ENCODE measurements at regions not wholly inside any gene's neighbourhood (a gene's known extent, or its start where the extent isn't known, plus 50 kb on each side); places are given as distances from the start of the nearest gene placed in this dataset.

DNA sequence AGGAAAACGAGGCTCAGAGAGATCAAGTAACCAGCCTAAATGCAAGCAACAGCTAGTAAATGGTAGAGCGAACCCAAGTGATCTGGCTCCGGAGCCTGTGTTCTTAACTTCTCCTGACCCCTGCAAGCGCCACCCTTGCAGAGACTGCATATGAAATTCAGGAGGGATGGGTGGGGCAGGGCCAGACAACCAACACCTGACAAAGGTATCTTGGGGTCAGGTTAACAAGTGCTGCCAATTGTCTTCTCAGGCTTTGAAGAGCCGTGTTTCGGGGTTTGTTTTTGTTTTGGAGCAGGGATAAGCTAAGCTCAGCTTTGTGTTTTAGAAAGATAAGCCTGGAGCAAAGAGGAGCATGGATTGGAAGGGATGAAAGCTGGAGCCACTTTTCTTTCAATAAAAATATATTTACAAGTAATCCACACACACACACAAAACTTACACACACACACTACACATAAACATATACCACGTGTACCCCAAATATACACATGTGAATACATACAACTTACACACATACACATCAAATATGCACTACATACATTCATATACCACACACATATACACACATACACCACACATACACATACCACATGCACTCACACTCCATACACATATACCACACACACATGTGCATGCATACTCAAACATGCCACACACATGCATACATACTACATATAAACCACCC lies 722.0 kb downstream of the DIAPH3 start:
- H3K79me2 ChIP-seq (ENCODE audit: low read length), result no peaks in the 10 kb centered on the region
- no TSS peak for BruUV-seq (replicated peaks)
- no peak overlapping the region for H2AFZ ChIP-seq (ENCODE audit: low read length)
- no peak for TF ChIP-seq EZH2phosphoT487 (IDR thresholded peaks at IDR 0.05; ENCODE audit: borderline replicate concordance, low read length)
- TF ChIP-seq, protein P1, sequence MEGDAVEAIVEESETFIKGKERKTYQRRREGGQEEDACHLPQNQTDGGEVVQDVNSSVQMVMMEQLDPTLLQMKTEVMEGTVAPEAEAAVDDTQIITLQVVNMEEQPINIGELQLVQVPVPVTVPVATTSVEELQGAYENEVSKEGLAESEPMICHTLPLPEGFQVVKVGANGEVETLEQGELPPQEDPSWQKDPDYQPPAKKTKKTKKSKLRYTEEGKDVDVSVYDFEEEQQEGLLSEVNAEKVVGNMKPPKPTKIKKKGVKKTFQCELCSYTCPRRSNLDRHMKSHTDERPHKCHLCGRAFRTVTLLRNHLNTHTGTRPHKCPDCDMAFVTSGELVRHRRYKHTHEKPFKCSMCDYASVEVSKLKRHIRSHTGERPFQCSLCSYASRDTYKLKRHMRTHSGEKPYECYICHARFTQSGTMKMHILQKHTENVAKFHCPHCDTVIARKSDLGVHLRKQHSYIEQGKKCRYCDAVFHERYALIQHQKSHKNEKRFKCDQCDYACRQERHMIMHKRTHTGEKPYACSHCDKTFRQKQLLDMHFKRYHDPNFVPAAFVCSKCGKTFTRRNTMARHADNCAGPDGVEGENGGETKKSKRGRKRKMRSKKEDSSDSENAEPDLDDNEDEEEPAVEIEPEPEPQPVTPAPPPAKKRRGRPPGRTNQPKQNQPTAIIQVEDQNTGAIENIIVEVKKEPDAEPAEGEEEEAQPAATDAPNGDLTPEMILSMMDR (conservative IDR thresholded peaks at IDR 0.05; ENCODE audit: low read depth, low read length), result no peak
- TF ChIP-seq EZH2 (IDR thresholded peaks at IDR 0.05; ENCODE audit: low read length, unreplicated experiment), result no peak
- no peaks in the 10 kb centered on the region for H4K20me1 ChIP-seq (ENCODE audit: low read length)
- ChIA-PET POLR2A (ENCODE audit: unreplicated experiment) (no interaction called here), CTCF (interaction anchor here (0.6 to 0.7 kb wide), 2 partner anchors 50 to 76 kb away, joined by 4 to 6 read pairs; no protein-coding TSS in a partner anchor)
- H3K4me2 ChIP-seq (ENCODE audit: low read length), result no peak overlapping the region
- H3K36me3 ChIP-seq (ENCODE audit: low read depth, low read length), result no peaks in the 10 kb centered on the region
- no peak overlapping the region for H3K4me3 ChIP-seq (ENCODE audit: low read length)
- H3K9me2 ChIP-seq (replicated peaks; ENCODE audit: low read length), result no peaks in the 10 kb centered on the region
- no peak overlapping the region for H3K27ac ChIP-seq (ENCODE audit: low read length)
- H3K9me3 ChIP-seq (ENCODE audit: low read length), result no peaks in the 10 kb centered on the region
- DNase-seq, result no peak
- intact Hi-C loops (cut with micrococcal nuclease), result no loop called here
- H3K4me1 ChIP-seq (ENCODE audit: insufficient read depth, low read length), result no peaks in the 10 kb centered on the region
- no peaks in the 10 kb centered on the region for H3F3A ChIP-seq (ENCODE audit: low read length, unreplicated experiment)
- ATAC-seq, result no peak
- no peak overlapping the region for H3K9ac ChIP-seq (ENCODE audit: low read length)
- H3K27me3 ChIP-seq (ENCODE audit: low read length), result no peaks in the 10 kb centered on the region

- no peak overlapping the region for H3K9ac ChIP-seq (ENCODE audit: low read length)
- no peaks in the 10 kb centered on the region for H3K27me3 ChIP-seq (ENCODE audit: low read length)
- no peak overlapping the region for H3K4me2 ChIP-seq (ENCODE audit: low read length)
- no peaks in the 10 kb centered on the region for H3K79me2 ChIP-seq (ENCODE audit: low read length)
- H3K9me3 ChIP-seq (ENCODE audit: low read length), result no peaks in the 10 kb centered on the region
- no TSS peak for BruUV-seq (replicated peaks)
- no peak overlapping the region for H3K4me3 ChIP-seq (ENCODE audit: low read length)
- ATAC-seq (no peak), DNase-seq (no peak)
- TF ChIP-seq EZH2phosphoT487 (IDR thresholded peaks at IDR 0.05; ENCODE audit: borderline replicate concordance, low read length) (no peak), EZH2 (IDR thresholded peaks at IDR 0.05; ENCODE audit: low read length, unreplicated experiment) (no peak)
- TF ChIP-seq, protein P1 (conservative IDR thresholded peaks at IDR 0.05; ENCODE audit: low read depth, low read length), result no peak
- H3K36me3 ChIP-seq (ENCODE audit: low read depth, low read length), result no peaks in the 10 kb centered on the region
- H3K4me1 ChIP-seq (ENCODE audit: insufficient read depth, low read length), result no peaks in the 10 kb centered on the region
- POLR2A ChIA-PET (ENCODE audit: unreplicated experiment), result no interaction called here
- H3K27ac ChIP-seq (ENCODE audit: low read length), result no peak overlapping the region
- CTCF ChIA-PET, result interaction anchor here (0.6 kb wide), 1 partner anchor 76 kb away, joined by 6 read pairs; no protein-coding TSS in a partner anchor
- no peaks in the 10 kb centered on the region for H4K20me1 ChIP-seq (ENCODE audit: low read length)
- H2AFZ ChIP-seq (ENCODE audit: low read length), result no peak overlapping the region
- intact Hi-C loops (cut with micrococcal nuclease), result no loop called here
- H3K9me2 ChIP-seq (replicated peaks; ENCODE audit: low read length), result no peaks in the 10 kb centered on the region
- no peaks in the 10 kb centered on the region for H3F3A ChIP-seq (ENCODE audit: low read length, unreplicated experiment)
Observed at GRCh38 chr13:59442461-59442860, 721.3 kb downstream of the DIAPH3 start.

- no peaks in the 10 kb centered on the region for H3K79me2 ChIP-seq (ENCODE audit: low read length)
- H3K36me3 ChIP-seq (ENCODE audit: low read depth, low read length), result no peaks in the 10 kb centered on the region
- no peak overlapping the region for H3K4me2 ChIP-seq (ENCODE audit: low read length)
- ATAC-seq (no peak), DNase-seq (no peak)
- no TSS peak for BruUV-seq (replicated peaks)
- no peaks in the 10 kb centered on the region for H3K4me1 ChIP-seq (ENCODE audit: insufficient read depth, low read length)
- TF ChIP-seq, protein P1 (conservative IDR thresholded peaks at IDR 0.05; ENCODE audit: low read depth, low read length), result no peak
- ChIA-PET CTCF (no interaction called here), POLR2A (ENCODE audit: unreplicated experiment) (no interaction called here)
- H3K9me2 ChIP-seq (replicated peaks; ENCODE audit: low read length), result no peaks in the 10 kb centered on the region
- no peak overlapping the region for H2AFZ ChIP-seq (ENCODE audit: low read length)
- intact Hi-C loops (cut with micrococcal nuclease), result no loop called here
- H3F3A ChIP-seq (ENCODE audit: low read length, unreplicated experiment), result no peaks in the 10 kb centered on the region
- no peak overlapping the region for H3K9ac ChIP-seq (ENCODE audit: low read length)
- H3K27ac ChIP-seq (ENCODE audit: low read length), result no peak overlapping the region
- H3K9me3 ChIP-seq (ENCODE audit: low read length), result no peaks in the 10 kb centered on the region
- H4K20me1 ChIP-seq (ENCODE audit: low read length), result no peaks in the 10 kb centered on the region
- no peaks in the 10 kb centered on the region for H3K27me3 ChIP-seq (ENCODE audit: low read length)
- H3K4me3 ChIP-seq (ENCODE audit: low read length), result no peak overlapping the region
Observed at GRCh38 chr13:59442944-59443486, 720.7 kb downstream of the DIAPH3 start.
